ENCODE measurements at regions not wholly inside any gene's neighbourhood (a gene's known extent, or its start where the extent isn't known, plus 50 kb on each side); places are given as distances from the start of the nearest gene placed in this dataset.

GRCh38 chr3:83393276-83393675 lies 1565.5 kb upstream of the CADM2 start:
- no peak for TF ChIP-seq OSR1 (CRISPR knock-in tag; IDR thresholded peaks at IDR 0.05)
- TF ChIP-seq CSRNP3 (CRISPR knock-in tag; IDR thresholded peaks at IDR 0.05): no peak
- TF ChIP-seq POU6F1 (CRISPR knock-in tag; IDR thresholded peaks at IDR 0.05; ENCODE audit: borderline replicate concordance, low read depth): no peak
- no peak for TF ChIP-seq CSDC2 (CRISPR knock-in tag; IDR thresholded peaks at IDR 0.05)
- TF ChIP-seq ZFP3 (CRISPR knock-in tag; IDR thresholded peaks at IDR 0.05): no peak
- no peak for ATAC-seq

GRCh38 chr3:83403927-83404326 lies 1554.9 kb upstream of the CADM2 start:
- TF ChIP-seq ZC3H10 (CRISPR knock-in tag; IDR thresholded peaks at IDR 0.05) (no peak), TCF4 (CRISPR knock-in tag; IDR thresholded peaks at IDR 0.05; ENCODE audit: borderline replicate concordance) (no peak), ZNF565 (CRISPR knock-in tag; conservative IDR thresholded peaks at IDR 0.05; ENCODE audit: low read depth) (no peak), ZFP3 (CRISPR knock-in tag; IDR thresholded peaks at IDR 0.05) (no peak), RARB (CRISPR knock-in tag; IDR thresholded peaks at IDR 0.05) (no peak), CSDC2 (CRISPR knock-in tag; IDR thresholded peaks at IDR 0.05) (no peak), ESRRG (CRISPR knock-in tag; IDR thresholded peaks at IDR 0.05) (no peak), TOX (CRISPR knock-in tag; IDR thresholded peaks at IDR 0.05; ENCODE audit: borderline replicate concordance) (no peak), OSR1 (CRISPR knock-in tag; IDR thresholded peaks at IDR 0.05) (no peak), ARNTL (CRISPR knock-in tag; IDR thresholded peaks at IDR 0.05; ENCODE audit: borderline replicate concordance, low read depth) (no peak), ZNF70 (CRISPR knock-in tag; IDR thresholded peaks at IDR 0.05) (no peak), SNAI2 (CRISPR knock-in tag; IDR thresholded peaks at IDR 0.05) (no peak), TSHZ2 (CRISPR knock-in tag; IDR thresholded peaks at IDR 0.05) (no peak), POU6F1 (CRISPR knock-in tag; IDR thresholded peaks at IDR 0.05; ENCODE audit: borderline replicate concordance, low read depth) (no peak)
- no peak for ATAC-seq

GRCh38 chr3:83426300-83426699 lies 1532.5 kb upstream of the CADM2 start:
- no peak for TF ChIP-seq RARB (CRISPR knock-in tag; IDR thresholded peaks at IDR 0.05)
- TF ChIP-seq CSDC2 (CRISPR knock-in tag; IDR thresholded peaks at IDR 0.05): no peak
- TF ChIP-seq ESRRG (CRISPR knock-in tag; IDR thresholded peaks at IDR 0.05): no peak
- TF ChIP-seq CSRNP3 (CRISPR knock-in tag; IDR thresholded peaks at IDR 0.05): no peak
- ATAC-seq: no peak

- no peak for ATAC-seq
- no peak for TF ChIP-seq ARNTL (CRISPR knock-in tag; IDR thresholded peaks at IDR 0.05; ENCODE audit: borderline replicate concordance, low read depth)
- no peak for TF ChIP-seq TSHZ2 (CRISPR knock-in tag; IDR thresholded peaks at IDR 0.05)
- no peak for TF ChIP-seq ZNF70 (CRISPR knock-in tag; IDR thresholded peaks at IDR 0.05)
- no peak for TF ChIP-seq TCF4 (CRISPR knock-in tag; IDR thresholded peaks at IDR 0.05; ENCODE audit: borderline replicate concordance)
- no peak for TF ChIP-seq SNAI2 (CRISPR knock-in tag; IDR thresholded peaks at IDR 0.05)
- no peak for TF ChIP-seq CSRNP3 (CRISPR knock-in tag; IDR thresholded peaks at IDR 0.05)
- no peak for TF ChIP-seq PATZ1 (CRISPR knock-in tag; IDR thresholded peaks at IDR 0.05; ENCODE audit: borderline replicate concordance)
Measured at GRCh38 chr3:83434880-83435587, 1523.8 kb upstream of the CADM2 start.
